Neural progenitor cell (in vitro differentiated cells): ENCODE measurements at regions not wholly inside any gene's neighbourhood (a gene's known extent, or its start where the extent isn't known, plus 50 kb on each side); places are given as distances from the start of the nearest gene placed in this dataset.
A peak's percentile ranks its signal among the peaks of the same experiment; 100 is the strongest.

Experiments
- DNase-seq: peaks from one replicate; pipeline ENCODE4 v3.0.0-alpha.2; 2016; ENCODE audit warnings: low spot score
- H2AFZ ChIP-seq: fragments of 200-600 bp; sonication (generic); replicated peaks from 2 replicates; pipeline ENCODE4 v1.6.1; 2016; ENCODE audit warnings: antibody characterized with exemption
- H3F3A ChIP-seq: fragments of 200-600 bp; sonication (generic); 2 replicates; pipeline ENCODE4 v1.6.1; 2016; ENCODE audit warnings: antibody characterized with exemption, low read depth
- H3K27ac ChIP-seq: fragments of 200-600 bp; sonication (generic); 2 replicates; pipeline ENCODE4 v1.5.1; 2016; ENCODE audit warnings: mild to moderate bottlenecking
- H3K27me3 ChIP-seq: fragments of 200-600 bp; sonication (generic); 2 replicates; pipeline ENCODE4 v1.6.1; 2016; ENCODE audit warnings: mild to moderate bottlenecking, moderate library complexity
- H3K36me3 ChIP-seq: fragments of 200-600 bp; sonication (generic); 2 replicates; pipeline ENCODE4 v1.5.1; 2016
- H3K4me1 ChIP-seq: fragments of 200-600 bp; sonication (generic); 2 replicates; pipeline ENCODE4 v1.6.1; 2016; ENCODE audit warnings: mixed run types
- H3K4me2 ChIP-seq: fragments of 200-600 bp; sonication (generic); 2 replicates; pipeline ENCODE4 v1.6.1; 2016
- H3K4me3 ChIP-seq: fragments of 200-600 bp; sonication (generic); 2 replicates; pipeline ENCODE4 v1.5.1; 2016
- H3K79me2 ChIP-seq: fragments of 200-600 bp; sonication (generic); 2 replicates; pipeline ENCODE4 v1.6.1; 2016; ENCODE audit warnings: low read depth
- H3K9ac ChIP-seq: fragments of 200-600 bp; sonication (generic); 2 replicates; pipeline ENCODE4 v1.6.1; 2016
- H3K9me3 ChIP-seq: fragments of 200-600 bp; sonication (generic); 2 replicates; pipeline ENCODE4 v1.5.1; 2016; ENCODE audit warnings: low read depth
- H4K20me1 ChIP-seq: fragments of 200-600 bp; sonication (generic); 2 replicates; pipeline ENCODE4 v1.6.1; 2016; ENCODE audit warnings: low read depth
- H3K27ac Mint-ChIP-seq: 3 replicates; pipeline ENCODE4 v1.8.0; 2021; ENCODE audit warnings: mixed read lengths
- H3K27me3 Mint-ChIP-seq: 2 replicates; pipeline ENCODE4 v1.8.0; 2022; ENCODE audit warnings: low read depth, mild to moderate bottlenecking, inconsistent platforms, moderate library complexity, mixed read lengths; ENCODE audit not compliant: insufficient read depth
- H3K36me3 Mint-ChIP-seq: 3 replicates; pipeline ENCODE4 v1.8.0; 2021; ENCODE audit warnings: mixed read lengths
- H3K4me1 Mint-ChIP-seq: 3 replicates; pipeline ENCODE4 v1.8.0; 2021; ENCODE audit warnings: mixed read lengths
- H3K4me3 Mint-ChIP-seq: 3 replicates; pipeline ENCODE4 v1.8.0; 2021; ENCODE audit warnings: mild to moderate bottlenecking, moderate library complexity, mixed read lengths
- H3K9me3 Mint-ChIP-seq: 3 replicates; pipeline ENCODE4 v1.8.0; 2020; ENCODE audit warnings: mixed read lengths
- EZH2 ChIP-seq: fragments of 200-600 bp; sonication (generic); IDR thresholded peaks from 2 replicates; pipeline ENCODE4 v1.6.1; 2017; ENCODE audit warnings: antibody characterized with exemption, mild to moderate bottlenecking, moderate library complexity
- EZH2phosphoT487 ChIP-seq: fragments of 200-600 bp; sonication (generic); IDR thresholded peaks from 2 replicates; pipeline ENCODE4 v1.6.1; 2017; ENCODE audit warnings: antibody characterized with exemption
- TF ChIP-seq, protein P1 (sequence below): fragments of 200-600 bp; sonication (generic); IDR thresholded peaks from 2 replicates; pipeline ENCODE4 v1.5.1; 2017; ENCODE audit warnings: antibody characterized with exemption, mild to moderate bottlenecking

DNA sequence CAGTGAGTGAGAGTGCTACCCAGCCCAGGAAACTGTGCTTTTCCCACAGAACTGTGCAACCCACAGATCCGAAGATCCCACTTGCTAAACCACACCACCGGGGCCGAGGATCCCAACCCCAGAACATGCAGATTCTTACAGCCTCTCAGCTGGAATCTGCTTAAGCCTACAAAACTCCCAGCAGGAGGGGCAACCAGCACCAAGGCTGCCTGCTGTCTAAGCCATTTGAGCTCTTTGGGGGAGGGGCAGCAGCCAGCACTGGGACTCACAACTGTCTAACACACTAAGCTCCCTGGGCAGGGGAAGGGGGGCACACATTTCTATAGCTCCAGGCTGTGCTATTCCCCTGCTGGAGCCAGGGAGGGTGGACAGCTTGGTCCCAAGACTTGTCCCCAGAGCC is 529.9 kb downstream of the XPNPEP1 start:
- Histone ChIP-seq H4K20me1 (no peaks in the 10 kb centered on the region), H3K4me1 (peaks cover 27% of the 10 kb centered on the region), H3K79me2 (no peaks in the 10 kb centered on the region), H3K27ac (no peak overlapping the region), H2AFZ (no peak overlapping the region), H3K36me3 (no peaks in the 10 kb centered on the region), H3K4me3 (no peak overlapping the region), H3K9ac (no peak overlapping the region), H3K9me3 (no peaks in the 10 kb centered on the region), H3F3A (peaks cover 16% of the 10 kb centered on the region), H3K27me3 (no peaks in the 10 kb centered on the region), H3K4me2 (peak overlapping the region; percentile 57)
- DNase-seq = peak; percentile 75
- Mint-ChIP-seq H3K9me3 (peaks cover 19% of the 10 kb centered on the region), H3K27ac (no peak overlapping the region), H3K4me3 (no peak overlapping the region), H3K4me1 (peaks cover 6% of the 10 kb centered on the region), H3K36me3 (no peaks in the 10 kb centered on the region), H3K27me3 (peaks cover 4% of the 10 kb centered on the region)
- TF ChIP-seq EZH2phosphoT487 (peak; percentile 44), EZH2 (no peak)
- TF ChIP-seq, protein P1, sequence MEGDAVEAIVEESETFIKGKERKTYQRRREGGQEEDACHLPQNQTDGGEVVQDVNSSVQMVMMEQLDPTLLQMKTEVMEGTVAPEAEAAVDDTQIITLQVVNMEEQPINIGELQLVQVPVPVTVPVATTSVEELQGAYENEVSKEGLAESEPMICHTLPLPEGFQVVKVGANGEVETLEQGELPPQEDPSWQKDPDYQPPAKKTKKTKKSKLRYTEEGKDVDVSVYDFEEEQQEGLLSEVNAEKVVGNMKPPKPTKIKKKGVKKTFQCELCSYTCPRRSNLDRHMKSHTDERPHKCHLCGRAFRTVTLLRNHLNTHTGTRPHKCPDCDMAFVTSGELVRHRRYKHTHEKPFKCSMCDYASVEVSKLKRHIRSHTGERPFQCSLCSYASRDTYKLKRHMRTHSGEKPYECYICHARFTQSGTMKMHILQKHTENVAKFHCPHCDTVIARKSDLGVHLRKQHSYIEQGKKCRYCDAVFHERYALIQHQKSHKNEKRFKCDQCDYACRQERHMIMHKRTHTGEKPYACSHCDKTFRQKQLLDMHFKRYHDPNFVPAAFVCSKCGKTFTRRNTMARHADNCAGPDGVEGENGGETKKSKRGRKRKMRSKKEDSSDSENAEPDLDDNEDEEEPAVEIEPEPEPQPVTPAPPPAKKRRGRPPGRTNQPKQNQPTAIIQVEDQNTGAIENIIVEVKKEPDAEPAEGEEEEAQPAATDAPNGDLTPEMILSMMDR = no peak

DNA sequence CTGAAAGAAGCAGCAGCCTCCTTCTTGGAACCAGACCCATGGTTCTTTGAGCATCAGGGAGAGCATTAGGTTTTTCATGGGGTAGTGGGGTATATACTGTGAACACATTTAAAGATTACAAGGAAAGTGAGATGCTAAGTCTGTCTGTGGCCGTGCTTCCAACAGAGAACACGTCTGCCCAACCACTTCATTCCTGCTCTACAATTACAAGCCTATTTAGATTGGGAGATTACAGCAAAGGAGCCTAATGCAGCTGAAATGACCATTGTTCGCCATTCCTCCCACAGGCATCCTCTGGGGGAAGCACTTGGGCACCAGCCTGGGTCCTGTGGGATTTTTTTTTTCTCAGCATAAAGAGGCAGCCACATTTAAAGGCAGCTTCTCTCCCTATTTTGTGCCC is 536.4 kb downstream of the XPNPEP1 start:
- no peak overlapping the region for H3K4me3 ChIP-seq
- H3K27me3 ChIP-seq = no peaks in the 10 kb centered on the region
- no peaks in the 10 kb centered on the region for H3K9me3 ChIP-seq
- peak overlapping the region; percentile 1 for H3K4me2 ChIP-seq
- H3K4me1 ChIP-seq = peaks cover 14% of the 10 kb centered on the region
- no peaks in the 10 kb centered on the region for H4K20me1 ChIP-seq
- TF ChIP-seq EZH2 = no peak
- TF ChIP-seq, protein P1 = no peak
- TF ChIP-seq EZH2phosphoT487 = no peak
- no peaks in the 10 kb centered on the region for H3K36me3 ChIP-seq
- no peaks in the 10 kb centered on the region for H3K27me3 Mint-ChIP-seq
- peak overlapping the region; percentile 29 for H3K27ac ChIP-seq
- H3K4me3 Mint-ChIP-seq = no peak overlapping the region
- H3K4me1 Mint-ChIP-seq = peaks cover 12% of the 10 kb centered on the region
- peaks cover 11% of the 10 kb centered on the region for H3F3A ChIP-seq
- no peaks in the 10 kb centered on the region for H3K79me2 ChIP-seq
- H3K9me3 Mint-ChIP-seq = no peaks in the 10 kb centered on the region
- no peak overlapping the region for H3K9ac ChIP-seq
- no peak overlapping the region for H3K27ac Mint-ChIP-seq
- peak overlapping the region; percentile 50 for H2AFZ ChIP-seq
- DNase-seq = peak; percentile 52
- H3K36me3 Mint-ChIP-seq = no peaks in the 10 kb centered on the region

DNA sequence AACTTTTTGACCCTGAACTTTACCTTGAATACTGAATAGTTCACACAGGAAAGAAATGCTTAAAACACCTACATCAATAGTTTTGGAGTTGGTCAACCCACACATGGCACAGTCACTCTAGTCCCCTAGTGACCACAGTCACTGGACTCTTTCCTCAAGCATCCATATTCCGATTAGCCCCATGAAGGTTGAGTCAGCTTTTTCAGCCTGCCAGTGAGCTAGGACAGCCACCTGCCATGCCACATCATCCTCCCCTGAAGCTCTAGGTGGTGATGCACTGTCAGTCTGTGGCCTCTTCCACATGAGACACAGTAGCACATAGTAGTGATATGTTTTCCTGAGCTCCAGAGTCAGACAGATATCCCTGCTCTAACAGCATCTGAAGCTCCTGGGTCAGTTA is 537.2 kb downstream of the XPNPEP1 start:
- H4K20me1 ChIP-seq = no peaks in the 10 kb centered on the region
- no peak overlapping the region for H3K9ac ChIP-seq
- no peak overlapping the region for H3K27ac ChIP-seq
- Mint-ChIP-seq H3K27ac (no peak overlapping the region), H3K9me3 (no peaks in the 10 kb centered on the region), H3K36me3 (no peaks in the 10 kb centered on the region), H3K4me1 (peaks cover 12% of the 10 kb centered on the region), H3K27me3 (no peaks in the 10 kb centered on the region), H3K4me3 (no peak overlapping the region)
- H3K79me2 ChIP-seq = no peaks in the 10 kb centered on the region
- TF ChIP-seq, protein P1 = no peak
- no peak for TF ChIP-seq EZH2
- no peak for TF ChIP-seq EZH2phosphoT487
- H3K36me3 ChIP-seq = no peaks in the 10 kb centered on the region
- H3K27me3 ChIP-seq = no peaks in the 10 kb centered on the region
- DNase-seq = no peak
- no peak overlapping the region for H3K4me3 ChIP-seq
- no peaks in the 10 kb centered on the region for H3K9me3 ChIP-seq
- peaks cover 10% of the 10 kb centered on the region for H3K4me1 ChIP-seq
- H3F3A ChIP-seq = peaks cover 9% of the 10 kb centered on the region
- H3K4me2 ChIP-seq = no peak overlapping the region
- H2AFZ ChIP-seq = no peak overlapping the region
